IgD-negative memory B cell (primary cell): ENCODE measurements at regions not wholly inside any gene's neighbourhood (a gene's known extent, or its start where the extent isn't known, plus 50 kb on each side); places are given as distances from the start of the nearest gene placed in this dataset.

Source experiments
- H3K27ac Mint-ChIP-seq, 3 donors: one replicate each; pipeline ENCODE4 v1.8.0; 2020 to 2022; ENCODE audit warnings: mild to moderate bottlenecking in 3 of 3, mixed read lengths in 3 of 3, moderate library complexity in 1 of 3
- H3K27me3 Mint-ChIP-seq: one replicate; pipeline ENCODE4 v1.8.0; 2021; ENCODE audit warnings: mixed read lengths
- H3K36me3 Mint-ChIP-seq: one replicate; pipeline ENCODE4 v1.8.0; 2020; ENCODE audit warnings: mild to moderate bottlenecking, mixed read lengths
- H3K4me1 Mint-ChIP-seq, 3 donors: one replicate each; pipeline ENCODE4 v1.8.0; 2020 to 2022; ENCODE audit warnings: mixed read lengths in 3 of 3, mild to moderate bottlenecking in 1 of 3
- H3K4me3 Mint-ChIP-seq, 4 donors: one replicate each; pipeline ENCODE4 v1.8.0; 2020 to 2022; ENCODE audit warnings: mild to moderate bottlenecking in 4 of 4, mixed read lengths in 4 of 4, moderate library complexity in 3 of 4
- H3K9me3 Mint-ChIP-seq, 3 donors: one replicate each; pipeline ENCODE4 v1.8.0; 2020 to 2021; ENCODE audit warnings: mixed read lengths in 3 of 3, mild to moderate bottlenecking in 1 of 3

DNA sequence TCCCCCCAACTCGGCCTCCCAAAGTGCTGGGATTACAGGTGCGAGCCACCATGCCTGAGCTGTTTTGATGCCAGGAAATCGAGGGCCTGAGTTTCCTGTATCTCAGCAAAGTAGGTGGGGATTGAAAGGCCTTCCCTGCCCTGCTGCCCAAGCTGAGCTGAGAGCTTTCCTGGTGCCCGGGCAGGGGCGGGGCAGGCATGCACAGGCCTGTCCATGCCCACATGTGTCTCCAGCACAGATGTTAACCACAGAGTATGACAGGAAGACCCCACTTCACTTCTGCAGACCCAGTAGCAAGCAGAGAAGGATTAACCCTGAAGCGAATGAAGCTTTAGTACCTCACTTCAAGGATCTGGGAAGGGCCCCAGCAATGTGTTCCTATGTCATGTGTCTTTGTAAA, 66.0 kb downstream of the GPR6 start:
- Mint-ChIP-seq H3K4me1 (peaks cover 13 to 17% (median 15%) of the 10 kb centered on the region in 3 donors), H3K4me3 (no peak overlapping the region), H3K9me3 (peaks cover 0 to 3% (median 0%) of the 10 kb centered on the region in 3 donors), H3K36me3 (no peaks in the 10 kb centered on the region), H3K27ac (peak overlapping the region in 2 of 3 donors; percentile 10 to 92), H3K27me3 (no peaks in the 10 kb centered on the region)

GRCh38 chr6:110044622-110045021, 66.5 kb downstream of the GPR6 start:
- no peak overlapping the region for H3K4me3 Mint-ChIP-seq
- peaks cover 0 to 3% (median 0%) of the 10 kb centered on the region in 3 donors for H3K9me3 Mint-ChIP-seq
- peaks cover 8 to 12% (median 10%) of the 10 kb centered on the region in 3 donors for H3K4me1 Mint-ChIP-seq
- H3K27me3 Mint-ChIP-seq: peaks cover 4% of the 10 kb centered on the region
- H3K36me3 Mint-ChIP-seq: no peaks in the 10 kb centered on the region
- H3K27ac Mint-ChIP-seq: peak overlapping the region in 2 of 3 donors; percentile 41 to 92

GRCh38 chr6:110048221-110048875, 70.2 kb downstream of the GPR6 start:
- H3K4me1 Mint-ChIP-seq: peaks cover 4 to 8% (median 6%) of the 10 kb centered on the region in 3 donors
- H3K27ac Mint-ChIP-seq: no peak overlapping the region
- H3K4me3 Mint-ChIP-seq: no peak overlapping the region
- peaks cover 4% of the 10 kb centered on the region for H3K27me3 Mint-ChIP-seq
- no peaks in the 10 kb centered on the region for H3K36me3 Mint-ChIP-seq
- H3K9me3 Mint-ChIP-seq: peaks cover 0 to 3% (median 0%) of the 10 kb centered on the region in 3 donors

DNA sequence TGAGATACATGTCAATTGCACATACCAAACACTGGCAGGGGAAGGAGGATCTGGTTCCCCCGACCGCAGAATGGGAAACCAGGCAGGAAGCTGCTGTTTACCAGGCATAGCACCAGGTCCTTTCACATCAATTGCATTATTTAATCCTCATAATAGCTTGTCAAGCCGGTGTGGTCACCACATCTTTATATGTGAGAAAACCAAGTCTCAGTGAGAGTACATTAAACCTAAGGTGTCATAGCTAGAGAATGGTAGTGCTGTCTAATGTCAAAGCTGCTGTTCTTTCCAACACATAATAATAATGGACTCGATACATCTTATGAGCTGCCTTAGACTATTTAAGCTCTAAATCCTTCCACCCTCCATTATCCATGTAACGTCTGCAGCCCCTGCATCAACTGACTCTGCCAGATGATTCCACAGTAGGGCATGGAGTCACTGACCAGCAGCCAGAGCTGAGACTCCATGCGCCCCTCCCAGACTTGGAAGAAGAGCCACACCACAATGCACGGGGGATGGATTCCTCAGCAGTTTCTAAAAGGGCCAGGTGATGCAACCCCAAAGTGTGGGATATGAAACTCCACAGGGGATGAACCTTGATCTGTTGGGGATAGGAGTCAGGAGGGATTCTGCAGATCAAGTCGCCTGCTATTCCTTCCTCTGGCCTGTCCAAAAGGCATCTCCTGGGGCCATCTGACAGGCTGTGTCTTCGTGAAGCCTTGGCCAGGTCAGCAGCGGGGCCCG, 71.8 kb downstream of the GPR6 start:
- Mint-ChIP-seq H3K9me3 (peaks cover 0 to 3% (median 0%) of the 10 kb centered on the region in 3 donors), H3K4me1 (no peaks in the 10 kb centered on the region), H3K36me3 (no peaks in the 10 kb centered on the region), H3K4me3 (no peak overlapping the region), H3K27ac (no peak overlapping the region), H3K27me3 (peaks cover 7% of the 10 kb centered on the region)
